ENCODE measurements at regions not wholly inside any gene's neighbourhood (a gene's known extent, or its start where the extent isn't known, plus 50 kb on each side); places are given as distances from the start of the nearest gene placed in this dataset.
"Not testable (repeated sequence)": the region's sequence is repeated elsewhere in the genome, so short reads cannot be mapped to it uniquely, and the experiment has no call there.

DNA sequence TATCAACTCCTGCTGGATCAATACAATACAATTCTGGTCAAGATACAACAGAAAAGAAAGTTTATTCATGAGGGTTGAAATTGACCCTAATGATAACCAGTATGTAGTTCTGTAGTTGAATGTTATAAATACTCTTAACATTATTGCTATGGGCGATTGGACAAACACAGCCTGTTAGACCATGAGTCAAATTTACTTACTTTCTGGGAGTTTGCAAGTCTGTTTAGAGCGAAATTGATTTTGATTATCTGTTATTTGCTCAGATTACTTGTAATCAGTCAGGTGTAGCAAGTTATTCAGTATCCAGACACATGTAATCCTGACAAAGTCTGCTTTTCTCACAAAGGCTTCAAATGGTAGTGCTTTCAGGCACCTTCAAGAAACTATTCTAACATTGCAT is 216.6 kb upstream of the B3GALT2 start:
- no peak for DNase-seq

DNA sequence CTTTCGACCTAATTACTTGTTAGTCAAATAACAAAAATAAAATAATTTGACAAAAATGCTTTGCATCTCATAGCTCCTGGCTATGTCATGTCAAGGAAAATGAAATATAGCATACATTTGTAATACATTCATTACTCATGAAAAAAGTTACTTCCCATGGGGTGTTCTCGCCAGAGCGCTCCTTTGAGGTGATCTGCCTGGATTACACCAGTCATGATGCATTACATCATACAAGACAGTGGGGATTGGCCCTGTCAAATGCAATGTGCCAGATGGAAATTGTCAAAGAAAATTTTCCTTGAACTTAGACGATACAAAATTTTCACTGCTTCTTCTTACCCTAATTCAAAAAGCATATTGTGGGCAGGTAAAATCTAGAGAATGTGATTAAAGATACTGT is 215.6 kb upstream of the B3GALT2 start:
- DNase-seq, result no peak

DNA sequence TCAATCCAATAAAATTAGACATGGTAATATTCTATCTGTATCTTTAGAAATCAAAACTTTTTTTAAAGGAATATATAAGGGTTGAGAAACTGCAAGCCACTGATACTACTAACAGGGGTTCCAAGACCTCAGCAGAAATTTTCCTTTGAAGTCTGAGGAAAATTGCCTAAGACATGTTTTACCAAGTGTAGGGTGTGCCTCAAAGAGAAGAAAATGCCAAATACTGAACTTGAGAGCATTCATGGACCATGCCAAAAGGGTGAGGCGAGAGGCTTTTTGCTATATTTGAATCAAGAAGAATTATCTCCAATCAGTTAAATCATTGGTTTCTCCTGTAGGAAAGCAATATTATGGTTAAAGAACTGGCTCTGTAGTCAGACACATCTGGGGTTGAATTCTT is 207.9 kb upstream of the B3GALT2 start:
- no peak for DNase-seq

DNA sequence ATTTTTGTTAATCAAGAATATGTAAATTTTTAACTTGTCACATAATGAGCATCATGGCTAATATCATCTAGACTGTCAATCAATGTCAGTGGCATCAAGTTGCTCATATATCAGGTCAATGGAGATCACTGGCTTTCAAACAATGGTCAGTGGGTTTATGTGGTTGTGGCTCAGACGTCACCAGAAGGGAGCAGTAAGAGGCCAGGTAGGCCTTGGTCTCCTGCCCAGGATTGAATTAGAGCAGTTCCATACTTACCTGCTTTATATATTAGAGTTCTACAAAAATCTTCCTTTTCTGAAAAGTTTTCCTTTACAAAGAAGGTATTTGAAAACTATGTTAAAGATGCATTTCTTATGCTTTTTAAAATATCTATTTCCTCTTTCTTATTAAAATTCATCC is 206.3 kb upstream of the B3GALT2 start:
- DNase-seq, result no peak

DNA sequence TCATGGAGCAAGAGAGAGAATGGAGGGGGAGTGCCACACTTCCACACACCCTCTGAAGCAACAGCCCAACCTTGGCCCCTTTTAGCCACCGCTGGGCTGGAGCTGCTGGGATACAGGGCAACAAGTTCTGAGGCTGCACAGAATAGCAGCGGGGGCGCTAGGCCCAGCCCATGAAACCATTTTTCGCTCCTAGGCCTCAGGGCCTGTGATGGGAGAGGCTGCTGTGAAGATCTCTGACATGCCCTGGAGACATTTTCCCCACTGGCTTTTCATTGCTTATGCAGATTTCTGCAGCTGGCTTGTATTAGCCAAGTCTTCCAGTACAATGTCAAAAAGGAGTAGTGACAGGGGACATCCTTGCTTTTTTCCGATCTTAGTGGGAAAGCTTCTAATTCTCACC is 202.3 kb upstream of the B3GALT2 start:
- DNase-seq, result no peak

DNA sequence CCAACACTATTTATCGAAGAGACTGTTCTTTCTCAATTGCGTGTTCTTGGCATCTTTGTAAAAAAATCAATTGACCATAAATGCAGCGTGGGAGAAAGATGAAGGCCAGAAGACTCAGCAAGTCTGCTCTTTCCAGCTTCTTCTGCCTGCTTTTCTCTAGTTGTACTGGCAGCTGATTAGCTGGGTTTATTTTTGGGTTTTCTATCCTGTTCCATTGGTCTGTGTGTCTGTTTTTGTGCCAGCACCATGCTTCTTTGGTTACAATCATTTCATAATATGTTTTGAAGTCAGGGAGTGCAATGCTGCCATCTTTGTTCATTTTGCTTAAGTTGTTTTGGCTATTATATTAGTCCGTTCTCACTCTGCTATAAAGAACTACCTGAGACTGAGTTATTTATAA is 201.8 kb upstream of the B3GALT2 start:
- DNase-seq, result no peak

DNA sequence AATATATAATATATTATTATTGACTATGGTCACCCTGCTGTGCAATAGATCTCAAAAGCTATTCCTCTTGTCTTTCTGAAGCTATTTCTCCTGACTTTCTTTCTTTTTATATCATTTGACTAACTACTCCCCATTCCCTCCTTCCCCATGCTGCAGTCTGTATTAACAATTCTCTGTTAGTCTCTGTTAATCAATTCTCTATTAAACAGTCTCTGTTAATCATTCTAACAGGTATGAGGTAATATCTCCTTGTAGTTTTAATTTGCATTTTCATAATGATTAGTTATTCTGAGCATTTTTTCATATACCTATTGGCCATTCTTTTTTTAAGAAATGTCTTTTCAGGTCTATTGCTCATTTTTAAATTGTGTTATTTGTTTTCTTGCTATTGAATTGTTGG is 201.0 kb upstream of the B3GALT2 start:
- DNase-seq, result no peak

DNA sequence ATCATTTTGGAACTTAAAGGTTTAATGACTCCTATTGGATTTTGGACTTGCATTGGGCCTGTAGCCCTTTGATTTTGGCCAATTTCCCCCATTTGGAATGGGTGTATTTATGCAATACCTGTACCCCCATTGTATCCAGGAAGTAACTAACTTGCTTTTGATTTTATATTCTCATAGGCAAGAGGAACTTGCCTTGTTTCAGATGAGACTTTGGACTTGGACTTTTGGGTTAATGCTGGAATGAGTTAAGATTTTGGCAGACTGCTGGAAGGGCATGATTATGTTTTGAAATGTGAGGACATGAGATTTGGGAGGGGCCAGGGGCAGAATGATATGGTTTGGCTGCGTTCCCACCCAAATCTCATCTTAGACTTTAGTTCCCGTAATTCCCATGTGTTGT is 192.0 kb upstream of the B3GALT2 start:
- DNase-seq, result not testable (repeated sequence)

DNA sequence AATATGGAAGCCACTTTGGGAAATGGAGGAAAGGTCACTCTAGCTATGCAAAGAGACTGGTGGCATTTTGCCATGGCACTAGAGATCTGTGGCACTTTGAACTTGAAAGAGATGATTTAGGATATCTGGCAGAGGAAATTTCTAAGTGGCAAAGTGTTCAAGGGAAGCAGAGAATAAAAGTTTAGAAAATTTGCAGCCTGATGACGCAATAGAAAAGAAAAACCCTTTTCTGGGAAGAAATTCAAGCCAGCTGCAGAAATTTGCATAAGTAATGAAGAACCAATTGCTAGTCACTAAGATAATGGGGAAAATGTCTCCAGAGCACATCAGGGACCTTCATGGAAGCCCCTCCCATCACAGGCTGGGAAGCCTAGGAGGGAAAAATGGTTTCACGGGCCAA is 191.1 kb upstream of the B3GALT2 start:
- no peak for DNase-seq

DNA sequence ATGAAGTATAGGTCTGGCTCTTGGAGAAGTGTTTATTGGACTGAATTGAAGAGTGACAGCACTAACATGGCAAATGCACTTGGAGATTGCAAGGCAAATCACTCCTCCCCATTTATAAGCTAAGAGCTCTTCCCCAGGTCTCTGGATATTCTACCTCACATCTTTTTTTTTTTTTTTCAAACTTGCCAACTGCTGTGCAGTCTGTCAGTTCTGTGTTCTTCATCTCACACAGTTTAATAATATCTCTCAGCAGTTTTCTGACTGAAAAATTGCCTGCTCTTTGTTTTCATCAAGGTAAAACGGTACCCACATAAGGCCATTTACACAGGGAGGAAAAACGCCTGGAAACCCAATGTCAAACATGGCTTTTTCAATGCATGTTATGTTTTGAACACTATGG is 186.1 kb upstream of the B3GALT2 start:
- DNase-seq, result no peak

DNA sequence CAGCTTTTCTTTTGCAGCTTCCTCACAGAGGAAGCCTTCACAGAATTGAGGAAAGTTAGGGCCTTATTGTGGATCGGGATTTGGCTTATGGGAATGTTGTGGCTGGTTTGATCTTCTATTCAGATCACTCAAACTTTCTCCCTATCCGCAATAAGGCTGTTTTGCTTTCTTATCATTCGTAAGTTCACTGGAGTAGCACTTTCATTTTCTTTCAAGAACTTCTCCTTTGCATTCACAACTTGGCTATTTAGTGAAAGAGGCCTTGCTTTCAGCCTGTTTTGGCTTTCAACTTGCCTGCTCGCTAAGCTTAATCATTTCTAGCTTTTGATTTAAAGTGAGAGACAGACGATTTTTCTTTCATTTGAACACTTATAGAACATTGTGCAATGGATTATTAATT is 181.9 kb upstream of the B3GALT2 start:
- no peak for DNase-seq

DNA sequence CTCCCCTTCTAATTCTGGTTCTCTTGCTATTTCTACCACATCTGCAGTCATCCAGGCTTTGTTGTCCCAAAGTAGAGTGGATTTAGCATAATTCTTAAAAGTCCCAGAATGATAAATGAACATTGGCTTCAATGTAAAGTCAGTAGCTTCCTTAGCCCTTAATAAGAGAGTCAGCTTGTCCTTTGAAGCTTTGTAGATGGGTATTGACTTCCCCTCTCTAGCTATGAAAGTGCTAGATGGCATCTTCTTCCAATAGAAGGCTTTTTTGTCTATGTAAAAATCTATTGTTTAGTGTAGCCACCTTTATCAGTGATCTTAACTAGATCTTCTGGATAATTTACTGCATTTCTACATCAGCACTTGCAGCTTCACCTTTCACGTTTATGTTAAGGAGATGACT is 181.4 kb upstream of the B3GALT2 start:
- no peak for DNase-seq

DNA sequence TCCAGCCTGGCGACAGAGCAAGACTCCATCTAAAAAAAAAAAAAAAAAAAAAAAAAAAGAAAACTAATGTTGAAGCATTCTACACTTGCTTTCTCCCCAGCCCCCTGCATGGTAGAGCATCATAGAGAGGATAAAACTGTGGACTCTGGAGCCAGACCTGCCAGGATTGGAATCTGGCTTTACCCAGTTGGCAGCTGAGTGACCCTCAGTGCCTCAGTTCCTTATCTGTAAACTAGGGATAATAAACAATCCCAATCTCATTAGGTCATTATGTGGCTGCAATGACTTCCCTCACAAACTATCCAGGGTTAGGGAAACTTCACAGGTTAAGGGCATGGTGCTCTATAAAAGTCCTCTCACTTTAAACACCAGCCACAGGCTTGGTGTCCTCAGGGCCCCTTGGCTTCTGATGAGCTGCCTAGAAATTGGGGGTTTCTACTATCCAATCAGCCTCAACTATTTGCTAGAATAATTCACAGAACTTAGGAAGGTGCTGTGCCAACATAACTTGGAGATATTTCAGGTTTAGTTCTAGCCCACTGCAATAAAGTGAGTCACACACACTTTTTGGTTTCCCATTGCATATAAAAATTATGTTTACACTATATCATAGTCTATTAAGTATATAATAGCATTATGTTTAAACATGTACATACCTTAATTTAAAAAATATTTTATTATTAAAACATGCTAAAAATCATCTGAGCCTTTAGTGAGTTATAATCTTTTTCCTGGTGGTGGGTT is 180.5 kb upstream of the B3GALT2 start:
- no peak for DNase-seq

DNA sequence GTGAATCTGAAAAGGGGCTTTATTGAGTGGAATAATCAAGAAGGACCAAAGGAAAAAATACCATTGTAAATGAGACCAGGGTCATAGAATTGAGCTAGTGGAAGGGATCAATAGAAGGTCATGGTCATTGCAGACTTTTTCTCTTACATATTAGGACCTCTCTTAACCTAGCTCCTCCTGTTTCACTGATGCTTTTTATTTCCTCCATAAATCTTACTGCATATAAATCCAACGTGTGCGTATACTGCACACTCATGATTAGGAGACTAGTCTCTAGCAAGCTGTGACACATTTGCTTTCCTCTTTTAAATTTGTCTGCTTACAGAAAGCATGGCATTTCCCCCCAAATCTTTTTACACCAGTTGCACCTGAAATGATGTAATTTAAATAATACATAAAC is 179.6 kb upstream of the B3GALT2 start:
- no peak for DNase-seq

DNA sequence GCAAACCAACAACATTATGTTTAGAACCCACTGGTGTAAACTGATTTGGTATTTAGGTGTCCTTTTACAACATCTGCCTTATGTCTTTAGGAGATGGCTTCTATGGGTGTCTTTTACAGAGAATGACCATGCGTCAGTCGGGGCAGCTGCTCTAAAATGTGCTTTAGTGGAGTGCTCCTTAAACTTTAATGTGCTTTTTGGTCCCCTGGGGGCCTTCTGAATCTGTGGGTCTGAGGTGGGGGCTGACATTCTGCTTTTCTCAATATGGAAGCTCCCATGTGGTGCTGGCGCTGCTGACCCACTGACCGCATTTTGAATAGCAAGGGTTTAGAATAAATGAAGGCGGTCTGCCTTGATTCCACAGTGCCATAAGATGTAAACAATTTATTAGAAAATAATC is 173.2 kb upstream of the B3GALT2 start:
- DNase-seq, result no peak

DNA sequence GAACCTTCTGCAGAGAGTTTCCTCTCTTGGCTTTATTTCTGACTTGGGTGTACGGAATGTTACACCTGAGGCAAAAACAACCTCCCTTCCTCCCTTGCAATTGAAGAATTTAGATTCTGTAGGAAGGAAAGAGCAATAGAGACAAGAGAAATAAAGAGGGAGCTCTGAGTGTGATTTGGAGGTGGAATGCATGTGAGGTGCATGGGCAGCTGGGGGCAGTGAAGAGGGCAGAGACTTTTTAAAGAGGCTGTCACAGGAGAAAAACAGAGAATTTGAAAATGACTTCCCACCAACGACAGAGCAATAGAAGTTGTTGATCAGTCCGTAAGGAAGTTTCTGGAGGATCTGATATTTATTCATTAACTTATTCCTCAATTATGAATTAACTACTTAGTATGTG is 172.0 kb upstream of the B3GALT2 start:
- DNase-seq, result no peak

DNA sequence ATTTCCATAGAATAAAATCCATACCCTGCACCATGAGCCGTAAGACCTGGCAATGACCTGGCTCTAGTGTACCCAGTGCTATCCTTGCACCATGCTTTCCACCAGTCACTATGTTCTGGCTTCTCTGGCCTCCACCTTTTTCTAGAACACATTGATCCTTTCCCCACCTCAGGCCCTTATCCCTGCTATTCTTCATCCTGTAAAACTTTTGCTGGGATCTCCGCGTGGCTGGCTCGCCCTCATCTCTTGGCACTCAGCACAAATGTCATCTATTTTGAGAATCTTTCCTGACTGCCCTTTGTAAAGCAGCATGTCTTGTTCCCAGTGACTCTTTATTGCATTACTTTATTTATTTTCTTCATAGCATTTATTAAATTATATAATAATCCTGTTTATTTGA is 169.8 kb upstream of the B3GALT2 start:
- DNase-seq, result no peak

DNA sequence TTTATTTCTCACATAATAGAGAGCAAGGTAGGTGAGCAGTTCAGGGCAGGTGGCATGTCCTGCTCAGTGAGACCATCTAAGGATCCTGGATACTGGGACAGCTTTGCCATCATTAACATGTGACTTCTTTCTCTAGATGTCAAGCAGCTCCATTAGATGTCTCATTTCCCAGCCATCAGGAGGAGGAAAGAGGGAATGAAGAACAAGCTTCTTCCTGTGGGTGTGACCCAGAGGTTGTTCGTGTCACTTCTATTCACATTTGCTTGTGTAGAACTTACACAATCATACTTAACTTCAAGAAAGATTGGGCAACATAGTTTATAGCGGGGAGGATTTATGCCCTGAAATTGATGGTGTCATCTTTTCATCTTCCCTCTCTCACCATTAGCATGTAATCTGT is 169.2 kb upstream of the B3GALT2 start:
- peak; percentile 33 for DNase-seq

DNA sequence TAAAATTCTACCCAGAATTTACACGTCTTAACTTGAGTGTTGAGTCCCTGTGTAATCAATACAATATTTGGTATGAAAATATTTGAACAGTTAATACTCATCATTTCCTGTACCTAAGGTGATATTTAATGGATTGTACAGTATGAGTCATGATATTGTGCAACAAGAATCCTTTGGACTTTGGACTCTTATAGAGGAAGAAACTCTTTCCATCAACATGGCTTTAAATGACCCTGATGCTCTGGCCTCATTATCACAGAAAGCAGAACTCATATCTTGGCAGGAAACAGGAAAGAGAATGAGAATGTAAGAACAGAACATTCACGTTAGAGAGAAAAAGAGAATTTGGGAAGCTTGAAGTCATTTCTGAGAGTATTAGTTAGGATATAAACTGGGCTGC is 168.8 kb upstream of the B3GALT2 start:
- DNase-seq, result peak; percentile 86

DNA sequence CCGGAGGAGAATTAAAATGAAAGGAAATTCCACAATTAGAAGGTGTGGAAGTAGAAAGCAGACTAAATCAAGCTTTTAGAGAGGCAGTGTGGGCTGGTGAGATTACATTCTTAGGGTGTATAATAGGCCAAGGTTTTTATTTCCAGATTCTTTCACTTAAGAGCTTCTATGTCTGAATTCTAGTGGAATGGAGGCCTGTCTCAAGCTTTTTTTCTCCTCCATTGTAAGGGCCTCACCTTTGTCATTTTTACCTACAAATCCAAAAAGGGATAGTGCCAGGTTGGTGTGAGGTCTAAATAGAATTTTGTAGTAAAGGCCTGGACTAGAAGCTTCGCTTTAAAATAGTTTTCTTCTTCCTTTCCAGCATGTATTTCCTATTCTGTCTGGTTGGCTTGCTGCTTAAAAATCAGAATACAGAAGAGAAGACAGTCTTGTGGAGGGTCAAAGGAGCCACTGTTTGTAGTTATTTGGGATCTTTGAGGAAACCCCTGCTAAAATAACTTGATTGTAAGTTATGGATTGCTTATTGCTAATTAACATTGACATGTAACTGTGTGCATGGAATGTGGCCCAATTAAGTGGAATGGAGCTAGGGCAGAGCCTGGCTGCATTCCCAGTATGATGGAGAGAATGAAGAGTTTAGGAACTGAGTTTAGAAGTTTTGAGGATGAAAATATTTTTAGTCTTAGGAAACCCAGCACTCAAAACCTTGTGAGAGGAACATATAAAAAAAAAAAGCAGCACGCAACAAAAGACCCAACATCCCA is 162.5 kb upstream of the B3GALT2 start:
- no peak for DNase-seq

DNA sequence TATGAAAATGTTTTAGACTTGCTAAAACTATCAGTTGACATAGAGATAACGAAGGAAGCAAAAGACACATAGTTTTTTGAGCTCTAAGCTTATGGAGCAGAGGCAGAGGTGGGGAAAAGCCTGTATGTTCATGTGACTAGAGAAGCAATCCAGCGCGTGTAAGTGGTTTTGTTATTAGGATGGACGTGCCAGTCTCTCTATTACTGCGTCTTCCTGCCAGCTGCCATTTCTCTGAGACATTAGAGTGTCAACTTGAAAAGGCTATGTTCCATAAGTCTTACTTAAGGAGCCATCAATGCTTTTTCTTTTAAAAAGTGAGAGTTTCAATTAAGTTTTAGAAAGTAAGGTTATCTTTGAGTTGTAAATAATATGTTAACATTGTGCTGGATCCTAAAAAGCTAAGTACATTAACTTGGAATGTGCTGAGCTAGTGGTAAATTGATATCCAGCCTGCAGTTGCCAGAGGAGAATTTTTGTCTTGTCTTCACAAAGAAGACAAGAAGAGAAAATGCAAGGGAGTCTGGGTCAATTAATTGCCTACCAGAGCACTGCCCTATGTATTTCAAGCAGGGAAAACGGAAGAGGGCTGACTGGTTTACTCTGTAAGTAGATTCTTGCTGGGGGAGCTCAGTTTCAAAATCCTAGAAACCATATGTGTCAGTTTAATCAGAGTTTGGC is 161.8 kb upstream of the B3GALT2 start:
- DNase-seq, result no peak

DNA sequence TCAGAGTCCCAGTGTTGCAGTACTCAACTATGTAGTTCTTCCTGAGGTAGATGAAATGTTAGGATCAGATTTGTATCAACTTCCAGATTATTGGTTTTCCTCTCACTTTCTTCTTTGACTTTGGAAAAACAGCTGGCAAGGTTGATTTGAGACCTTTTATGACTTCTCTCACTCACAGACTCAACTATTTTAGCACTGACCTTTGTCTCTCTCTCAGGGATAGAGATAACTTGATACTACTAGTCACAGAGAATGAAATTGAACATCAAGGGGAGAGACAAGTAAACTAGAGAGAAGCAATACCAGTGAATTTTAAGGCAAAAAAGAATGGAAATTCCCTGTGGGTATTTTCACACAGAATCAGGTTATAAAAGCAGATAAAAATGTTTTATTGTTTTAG is 159.7 kb upstream of the B3GALT2 start:
- DNase-seq, result no peak

DNA sequence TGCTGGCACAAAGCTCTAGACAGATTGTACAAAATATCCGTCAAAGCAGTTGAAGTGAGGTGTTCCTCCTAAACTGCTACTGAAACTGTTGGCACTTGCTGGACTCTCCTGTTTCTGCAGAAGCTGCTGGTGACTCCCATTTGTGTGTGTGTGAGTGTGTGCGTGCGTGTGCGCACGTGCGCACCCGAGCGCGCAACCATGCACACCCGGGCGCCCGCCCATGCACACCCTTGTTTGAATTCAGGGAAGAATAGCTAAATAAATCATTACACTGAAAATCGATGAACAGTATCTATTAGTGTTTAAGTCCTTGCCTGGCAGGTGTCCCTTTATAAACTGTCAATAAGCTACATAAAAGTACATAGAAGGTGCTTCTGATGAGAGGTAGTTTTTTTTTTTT is 156.4 kb upstream of the B3GALT2 start:
- DNase-seq, result peak; percentile 84

DNA sequence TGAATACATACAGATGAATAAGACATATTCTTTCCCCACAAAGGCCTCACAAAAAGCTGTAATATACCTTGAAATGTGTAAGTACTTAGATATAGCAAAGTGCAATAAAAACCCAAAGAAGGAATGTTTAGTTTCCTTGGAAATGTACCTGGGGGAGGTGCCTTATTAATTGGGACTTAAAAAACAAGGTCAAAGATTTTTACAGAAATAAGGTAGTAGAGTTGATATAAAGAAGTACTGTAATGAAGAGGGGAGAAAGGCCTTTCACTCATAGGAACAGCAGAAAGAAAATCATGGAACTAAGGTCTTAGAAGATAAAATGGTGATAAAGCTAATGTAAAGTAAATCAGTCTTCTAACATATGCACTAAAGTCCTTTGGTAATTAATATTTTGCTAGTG is 153.9 kb upstream of the B3GALT2 start:
- DNase-seq, result no peak

Measured in NCI-H146 (cell line).